GM12878 (cell line): ENCODE measurements at regions not wholly inside any gene's neighbourhood (a gene's known extent, or its start where the extent isn't known, plus 50 kb on each side); places are given as distances from the start of the nearest gene placed in this dataset.

Source experiments
- ATAC-seq: fragments of 200-7000 bp; cut with Tn5 transposase; 3 replicates; pipeline ENCODE4 v1.9.1; 2020; ENCODE audit warnings: mild to moderate bottlenecking, moderate library complexity
- BruUV-seq: library from RNA; stranded (reverse); fragments of 400-500 nt; replicated peaks from 2 replicates; lab custom pipeline; 2021; lab: Mats Ljungman, UMichigan
- CTCF ChIA-PET: fragments of 300-600 bp; sonication (Branson Sonifier 250); formaldehyde crosslinking; extraction: SDS; loops from one replicate; lab custom pipeline; 2021; ENCODE audit warnings: inconsistent platforms; lab: Yijun Ruan, JAX
- POLR2A ChIA-PET: fragments of 350-600 bp; formaldehyde crosslinking; extraction: SDS; loops from one replicate; lab custom pipeline; 2021; ENCODE audit warnings: inconsistent platforms; lab: Charles Lee
- RAD21 ChIA-PET: fragments of 300-600 bp; sonication (Branson Sonifier 250); formaldehyde crosslinking; loops from one replicate; lab custom pipeline; 2023; ENCODE audit warnings: antibody characterized with exemption; ENCODE audit not compliant: unreplicated experiment; lab: Charles Lee
- SMC1A ChIA-PET: fragments of 300-600 bp; sonication (Branson Sonifier 250); formaldehyde crosslinking; loops from one replicate; lab custom pipeline; 2023; ENCODE audit not compliant: unreplicated experiment, uncharacterized antibody; lab: Charles Lee
- DNase-seq: peaks from one replicate; pipeline ENCODE4 v3.0.0-alpha.2; 2011; ENCODE audit warnings: low read depth, low spot score
- FAIRE-seq: peaks from 3 replicates; lab custom pipeline; 2011; peaks lifted over from hg19 to GRCh38; lab: Jason Lieb, UNC
- H2AFZ ChIP-seq: 2 replicates; pipeline ENCODE4 v1.6.0; 2011; ENCODE audit warnings: low read depth, low read length, control low read depth; ENCODE audit not compliant: control insufficient read depth
- H3K27ac ChIP-seq: 2 replicates; pipeline ENCODE4 v1.5.1; 2011; ENCODE audit warnings: control low read depth; ENCODE audit not compliant: control insufficient read depth, insufficient read depth
- H3K27me3 ChIP-seq, 2 experiments: replicated peaks in 1 of 2; 2 replicates each; pipeline versions ENCODE4 v1.6.0 to v1.6.1; 2011; ENCODE audit warnings: low read length in 1 of 2; ENCODE audit not compliant: control insufficient read depth in 2 of 2, insufficient read depth in 2 of 2
- H3K36me3 ChIP-seq, 2 experiments: 2 replicates each; pipeline ENCODE4 v1.5.1; 2011; ENCODE audit warnings: low read length in 1 of 2; ENCODE audit not compliant: control insufficient read depth in 2 of 2, insufficient read depth in 2 of 2
- H3K4me1 ChIP-seq: 2 replicates; pipeline ENCODE4 v1.6.1; 2011; ENCODE audit warnings: mild to moderate bottlenecking, low read length, moderate library complexity, mixed read lengths; ENCODE audit not compliant: control insufficient read depth, insufficient read depth
- H3K4me2 ChIP-seq: 2 replicates; pipeline ENCODE4 v1.6.0; 2011; ENCODE audit warnings: control low read depth; ENCODE audit not compliant: control insufficient read depth, insufficient read depth
- H3K4me3 ChIP-seq: fragments of 200-600 bp; sonication (generic); 2 replicates; pipeline ENCODE4 v1.5.1; 2016
- H3K79me2 ChIP-seq: 2 replicates; pipeline ENCODE4 v1.6.0; 2011; ENCODE audit warnings: low read length; ENCODE audit not compliant: control insufficient read depth, insufficient read depth
- H3K9ac ChIP-seq: 2 replicates; pipeline ENCODE4 v1.8.0; 2011; ENCODE audit warnings: low read length, control low read depth, mixed read lengths; ENCODE audit not compliant: control insufficient read depth, insufficient read depth
- H3K9me3 ChIP-seq: replicated peaks from 3 replicates; pipeline ENCODE4 v1.5.1; 2011; ENCODE audit warnings: mild to moderate bottlenecking, low read length; ENCODE audit not compliant: control insufficient read depth, insufficient read depth
- H4K20me1 ChIP-seq: 2 replicates; pipeline ENCODE4 v1.6.0; 2011; ENCODE audit not compliant: control insufficient read depth, insufficient read depth
- ASH2L ChIP-seq: fragments of 300-600, 200-600 bp; sonication (generic); IDR thresholded peaks from 2 replicates; pipeline ENCODE4 v1.6.1; 2017; ENCODE audit warnings: low read depth, mild to moderate bottlenecking, borderline replicate concordance
- BMI1 ChIP-seq: fragments of 450-650 bp; IDR thresholded peaks from 2 replicates; pipeline ENCODE4 v1.6.1; 2016; ENCODE audit warnings: mild to moderate bottlenecking, moderate library complexity, borderline replicate concordance
- IRF4 ChIP-seq: IDR thresholded peaks from 2 replicates; pipeline ENCODE4 v1.6.1; 2011; ENCODE audit warnings: low read depth, low read length
- LARP7 ChIP-seq: fragments of 450-650 bp; IDR thresholded peaks from 2 replicates; pipeline ENCODE4 v1.6.1; 2017; ENCODE audit warnings: mild to moderate bottlenecking
- MEF2B ChIP-seq: fragments of 450-650 bp; IDR thresholded peaks from 2 replicates; pipeline ENCODE4 v1.6.1; 2018; ENCODE audit warnings: mild to moderate bottlenecking, moderate library complexity; ENCODE audit not compliant: partially characterized antibody, poor library complexity, severe bottlenecking
- SMAD1 ChIP-seq: fragments of 450-650 bp; IDR thresholded peaks from 2 replicates; pipeline ENCODE4 v1.6.1; 2018; ENCODE audit warnings: mild to moderate bottlenecking, low read depth; ENCODE audit not compliant: partially characterized antibody
- SREBF1 ChIP-seq: IDR thresholded peaks from 2 replicates; pipeline ENCODE4 v1.6.1; 2012; ENCODE audit warnings: mild to moderate bottlenecking, low read length
- SRF ChIP-seq, 2 experiments: IDR thresholded peaks; 2 replicates each; pipeline ENCODE4 v1.6.1; 2011; ENCODE audit warnings: low read depth in 2 of 2, low read length in 2 of 2, mild to moderate bottlenecking in 1 of 2, moderate library complexity in 1 of 2
- STAT1 ChIP-seq: fragments of 450-650 bp; conservative IDR thresholded peaks from 2 replicates; pipeline ENCODE4 v1.6.1; 2014; ENCODE audit warnings: antibody characterized with exemption, mild to moderate bottlenecking
- SUPT20H ChIP-seq: IDR thresholded peaks from 2 replicates; pipeline ENCODE4 v1.6.1; 2011; ENCODE audit warnings: low read depth, mild to moderate bottlenecking, low read length, moderate library complexity, borderline replicate concordance; ENCODE audit not compliant: control insufficient read depth
- SUZ12 ChIP-seq: fragments of 200-600 bp; sonication (generic); IDR thresholded peaks from one replicate; pipeline ENCODE4 v1.6.1; 2018; ENCODE audit warnings: antibody characterized with exemption, mild to moderate bottlenecking; ENCODE audit not compliant: unreplicated experiment
- TCF7 ChIP-seq: IDR thresholded peaks from 2 replicates; pipeline ENCODE4 v1.6.1; 2014; ENCODE audit warnings: antibody characterized with exemption, borderline replicate concordance
- ZNF274 ChIP-seq: IDR thresholded peaks from one replicate; pipeline ENCODE4 v1.8.0; 2011; ENCODE audit not compliant: insufficient read length, insufficient read depth
- WGBS: methylation state at CpG from one replicate; pipeline ENCODE4 v1.1.6; 2016; ENCODE audit warnings: low lambda C conversion rate; ENCODE audit not compliant: insufficient replicate concordance, insufficient coverage; ENCODE audit errors: missing lambda C conversion rate; 5-methylcytosine and 5-hydroxymethylcytosine counted together
- in situ Hi-C: fragments of 300-500 bp; cut with MboI; formaldehyde crosslinking; loops from 9 replicates; pipeline ENCODE4 v1.14.3; 2018; ENCODE audit warnings: mixed read lengths
- intact Hi-C: fragments of 100-400 bp; cut with micrococcal nuclease; formaldehyde crosslinking; loops from one replicate; pipeline ENCODE4 v1.14.2; 2022; ENCODE audit not compliant: unreplicated experiment
- TF ChIP-seq, protein P1 (sequence below): IDR thresholded peaks from 2 replicates; pipeline ENCODE4 v1.6.1; 2011; ENCODE audit warnings: mild to moderate bottlenecking, low read depth, low read length, moderate library complexity; ENCODE audit not compliant: insufficient replicate concordance
- TF ChIP-seq, protein P2 (sequence below): IDR thresholded peaks from 2 replicates; pipeline ENCODE4 v1.6.1; 2012; ENCODE audit warnings: low read length, inconsistent platforms

- H4K20me1 ChIP-seq = no peaks in the 10 kb centered on the region
- no peak overlapping the region for H3K4me3 ChIP-seq
- ATAC-seq = no peak
- no peak for FAIRE-seq
- H3K36me3 ChIP-seq = no peaks in the 10 kb centered on the region
- 48% methylated on average over 3 of the region's 3 CpGs for WGBS
- RAD21 ChIA-PET = interaction anchor here (0.8 kb wide), 1 partner anchor 364 kb away, joined by 3 read pairs; no protein-coding TSS in a partner anchor
- CTCF ChIA-PET = interaction anchor here (0.9 to 2.0 kb wide), 2 partner anchors 89 to 91 kb away, joined by 3 to 9 read pairs; no protein-coding TSS in a partner anchor
- SMC1A ChIA-PET = interaction anchor here (1.0 to 1.5 kb wide), 3 partner anchors 362 to 376 kb away, joined by 3 to 5 read pairs (median 4); no protein-coding TSS in a partner anchor
- no peaks in the 10 kb centered on the region for H3K4me1 ChIP-seq
- no peaks in the 10 kb centered on the region for H3K79me2 ChIP-seq
- no peak for TF ChIP-seq SMAD1
- TF ChIP-seq MEF2B = no peak
- no peak for TF ChIP-seq BMI1
- no peak for TF ChIP-seq SUZ12
- TF ChIP-seq LARP7 = no peak
- no peak for TF ChIP-seq SUPT20H
- TF ChIP-seq SRF (IDR thresholded peaks at IDR 0.05; ENCODE audit: low read depth in 2 of 2, low read length in 2 of 2) = no peak
- TF ChIP-seq STAT1 = no peak
- TF ChIP-seq SREBF1 = no peak
- TF ChIP-seq ASH2L = no peak
- no peak for TF ChIP-seq ZNF274
- no peak for TF ChIP-seq TCF7
- TF ChIP-seq, protein P1, sequence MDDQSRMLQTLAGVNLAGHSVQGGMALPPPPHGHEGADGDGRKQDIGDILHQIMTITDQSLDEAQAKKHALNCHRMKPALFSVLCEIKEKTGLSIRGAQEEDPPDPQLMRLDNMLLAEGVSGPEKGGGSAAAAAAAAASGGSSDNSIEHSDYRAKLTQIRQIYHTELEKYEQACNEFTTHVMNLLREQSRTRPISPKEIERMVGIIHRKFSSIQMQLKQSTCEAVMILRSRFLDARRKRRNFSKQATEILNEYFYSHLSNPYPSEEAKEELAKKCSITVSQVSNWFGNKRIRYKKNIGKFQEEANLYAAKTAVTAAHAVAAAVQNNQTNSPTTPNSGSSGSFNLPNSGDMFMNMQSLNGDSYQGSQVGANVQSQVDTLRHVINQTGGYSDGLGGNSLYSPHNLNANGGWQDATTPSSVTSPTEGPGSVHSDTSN = no peak
- TF ChIP-seq, protein P2, sequence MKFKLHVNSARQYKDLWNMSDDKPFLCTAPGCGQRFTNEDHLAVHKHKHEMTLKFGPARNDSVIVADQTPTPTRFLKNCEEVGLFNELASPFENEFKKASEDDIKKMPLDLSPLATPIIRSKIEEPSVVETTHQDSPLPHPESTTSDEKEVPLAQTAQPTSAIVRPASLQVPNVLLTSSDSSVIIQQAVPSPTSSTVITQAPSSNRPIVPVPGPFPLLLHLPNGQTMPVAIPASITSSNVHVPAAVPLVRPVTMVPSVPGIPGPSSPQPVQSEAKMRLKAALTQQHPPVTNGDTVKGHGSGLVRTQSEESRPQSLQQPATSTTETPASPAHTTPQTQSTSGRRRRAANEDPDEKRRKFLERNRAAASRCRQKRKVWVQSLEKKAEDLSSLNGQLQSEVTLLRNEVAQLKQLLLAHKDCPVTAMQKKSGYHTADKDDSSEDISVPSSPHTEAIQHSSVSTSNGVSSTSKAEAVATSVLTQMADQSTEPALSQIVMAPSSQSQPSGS = no peak
- no peak for TF ChIP-seq IRF4
- no peak for DNase-seq
- no peaks in the 10 kb centered on the region for H3K9me3 ChIP-seq
- in situ Hi-C loops = loop anchor here (10.0 kb wide), 1 partner anchor 365 kb away; no protein-coding TSS in a partner anchor
- no peaks in the 10 kb centered on the region for H3K27me3 ChIP-seq
- no peak overlapping the region for H3K9ac ChIP-seq
- no peak overlapping the region for H3K4me2 ChIP-seq
- intact Hi-C loops = loop anchor here (2.0 kb wide), 1 partner anchor 363 kb away; no protein-coding TSS in a partner anchor
- H3K27ac ChIP-seq = no peak overlapping the region
- H2AFZ ChIP-seq = no peak overlapping the region
- POLR2A ChIA-PET = no interaction called here
- BruUV-seq = no TSS peak
These were observed 439.2 kb downstream of the MAFB start for GRCh38 chr20:40249805-40250204.
